Liver (tissue), 8 donors: ENCODE measurements at regions not wholly inside any gene's neighbourhood (a gene's known extent, or its start where the extent isn't known, plus 50 kb on each side); places are given as distances from the start of the nearest gene placed in this dataset.

Source experiments
- DNase-seq: peaks from one replicate; pipeline ENCODE4 v3.0.0-alpha.2; 2017; ENCODE audit warnings: low spot score
- H3K27ac ChIP-seq, 2 donors: one replicate each; pipeline ENCODE4 v1.7.0; 2013; ENCODE audit warnings: inconsistent platforms in 2 of 2, low read length in 2 of 2, control low read depth in 1 of 2, low read depth in 1 of 2, mild to moderate bottlenecking in 1 of 2
- H3K27me3 ChIP-seq, 4 donors: one replicate each; pipeline versions ENCODE4 v1.6.1 to v1.7.0; 2013; ENCODE audit warnings: low read length in 3 of 4, inconsistent platforms in 1 of 4, mild to moderate bottlenecking in 1 of 4, moderate library complexity in 1 of 4; ENCODE audit not compliant: control insufficient read depth in 4 of 4, insufficient read depth in 4 of 4
- H3K36me3 ChIP-seq, 4 donors: one replicate each; pipeline versions ENCODE4 v1.6.1 to v1.7.0; 2013; ENCODE audit warnings: low read length in 3 of 4, mild to moderate bottlenecking in 3 of 4, low read depth in 1 of 4, moderate library complexity in 1 of 4; ENCODE audit not compliant: control insufficient read depth in 4 of 4, insufficient read depth in 3 of 4
- H3K4me1 ChIP-seq, 4 donors: one replicate each; pipeline versions ENCODE4 v1.6.1 to v1.7.0; 2013; ENCODE audit warnings: low read length in 3 of 4, mild to moderate bottlenecking in 3 of 4, moderate library complexity in 1 of 4; ENCODE audit not compliant: control insufficient read depth in 4 of 4, insufficient read depth in 4 of 4
- H3K4me3 ChIP-seq, 3 donors: one replicate each; pipeline versions ENCODE4 v1.6.1 to v1.7.0; 2013; ENCODE audit warnings: low read length in 3 of 3, control low read depth in 1 of 3, low read depth in 1 of 3, mild to moderate bottlenecking in 1 of 3
- H3K9ac ChIP-seq, 2 donors: one replicate each; pipeline ENCODE4 v1.7.0; 2013; ENCODE audit warnings: low read length in 2 of 2, mild to moderate bottlenecking in 2 of 2, moderate library complexity in 2 of 2, control low read depth in 1 of 2, low read depth in 1 of 2
- H3K9me3 ChIP-seq, 4 donors: one replicate each; pipeline versions ENCODE4 v1.6.1 to v1.7.0; 2013; ENCODE audit warnings: low read length in 3 of 4; ENCODE audit not compliant: control insufficient read depth in 4 of 4
- EGR1 ChIP-seq, 2 donors: IDR thresholded peaks; 2 replicates each; pipeline ENCODE4 v1.6.1; 2016 to 2018; ENCODE audit warnings: antibody characterized with exemption in 2 of 2, low read depth in 2 of 2
- FOXA1 ChIP-seq: IDR thresholded peaks from 2 replicates; pipeline ENCODE4 v1.6.1; 2016; ENCODE audit warnings: antibody characterized with exemption
- FOXA2 ChIP-seq: IDR thresholded peaks from 2 replicates; pipeline ENCODE4 v1.6.1; 2016; ENCODE audit warnings: antibody characterized with exemption
- GABPA ChIP-seq, 2 donors: IDR thresholded peaks in 1 of 2; conservative IDR thresholded peaks in 1 of 2; 2 replicates each; pipeline ENCODE4 v1.6.1; 2016; ENCODE audit warnings: antibody characterized with exemption in 2 of 2, mild to moderate bottlenecking in 1 of 2, moderate library complexity in 1 of 2
- HNF4A ChIP-seq, 2 donors: conservative IDR thresholded peaks; 2 replicates each; pipeline ENCODE4 v1.6.1; 2016; ENCODE audit warnings: antibody characterized with exemption in 2 of 2, mild to moderate bottlenecking in 2 of 2
- HNF4G ChIP-seq: IDR thresholded peaks from 2 replicates; pipeline ENCODE4 v1.6.1; 2016; ENCODE audit warnings: antibody characterized with exemption
- JUND ChIP-seq, 2 donors: IDR thresholded peaks; 2 replicates each; pipeline ENCODE4 v1.6.1; 2016; ENCODE audit warnings: antibody characterized with exemption in 2 of 2
- NR2F2 ChIP-seq: IDR thresholded peaks from 2 replicates; pipeline ENCODE4 v1.6.1; 2016; ENCODE audit warnings: antibody characterized with exemption
- RAD21 ChIP-seq, 2 donors: IDR thresholded peaks; 2 replicates each; pipeline ENCODE4 v1.6.1; 2016; ENCODE audit warnings: antibody characterized with exemption in 2 of 2, mild to moderate bottlenecking in 2 of 2
- RXRA ChIP-seq, 2 donors: IDR thresholded peaks; 2 replicates each; pipeline ENCODE4 v1.6.1; 2017 to 2018; ENCODE audit warnings: antibody characterized with exemption in 2 of 2, mild to moderate bottlenecking in 1 of 2
- SP1 ChIP-seq: IDR thresholded peaks from 2 replicates; pipeline ENCODE4 v1.6.1; 2018; ENCODE audit warnings: antibody characterized with exemption, mild to moderate bottlenecking
- YY1 ChIP-seq: IDR thresholded peaks from 2 replicates; pipeline ENCODE4 v1.6.1; 2016; ENCODE audit warnings: antibody characterized with exemption, mild to moderate bottlenecking
- WGBS: extraction: QIAGEN DNeasy Blood & Tissue Kit; methylation state at CpG from one replicate; pipeline ENCODE4 v1.1.7; 2013; 5-methylcytosine and 5-hydroxymethylcytosine counted together
- TF ChIP-seq, protein P1 (sequence below): IDR thresholded peaks from 2 replicates; pipeline ENCODE4 v1.6.1; 2016; ENCODE audit warnings: antibody characterized with exemption
- TF ChIP-seq, protein P2 (sequence below): IDR thresholded peaks from 2 replicates; pipeline ENCODE4 v1.6.1; 2016; ENCODE audit warnings: antibody characterized with exemption, mild to moderate bottlenecking
- TF ChIP-seq, protein P3 (sequence below): IDR thresholded peaks from 2 replicates; pipeline ENCODE4 v1.6.1; 2016; ENCODE audit warnings: antibody characterized with exemption
- TF ChIP-seq, protein P4 (sequence below): fragments of 150-350 bp; IDR thresholded peaks from 2 replicates; pipeline ENCODE4 v1.5.1; 2017; ENCODE audit warnings: improper control_type of control experiment, low read depth, low read length; ENCODE audit not compliant: missing input control
- donor health status: healthy.
- donor health status: healthy.
- donor health status: healthy.
- donor health status: healthy.
- donor health status: healthy.

DNA sequence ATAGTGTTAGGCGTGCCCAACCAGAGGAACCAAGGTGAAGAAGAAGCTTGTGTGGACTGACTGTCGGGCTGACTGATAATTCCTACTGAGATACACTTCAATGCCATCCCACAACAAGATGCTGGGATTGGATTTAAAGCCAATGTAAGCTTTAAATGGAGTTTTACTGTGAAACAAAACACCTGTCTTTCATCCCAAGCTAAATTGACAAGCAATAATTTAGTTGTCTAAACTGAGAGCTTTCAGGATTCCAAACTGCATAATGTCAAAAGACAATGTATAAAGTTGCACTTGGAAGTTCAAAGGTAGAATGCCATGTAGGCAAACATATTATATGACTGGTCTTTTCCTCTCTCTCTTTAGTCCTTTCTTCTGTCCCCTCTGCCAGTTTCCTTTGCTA lies 1025.3 kb upstream of the FANCL start (continued):
- TF ChIP-seq, protein P1, sequence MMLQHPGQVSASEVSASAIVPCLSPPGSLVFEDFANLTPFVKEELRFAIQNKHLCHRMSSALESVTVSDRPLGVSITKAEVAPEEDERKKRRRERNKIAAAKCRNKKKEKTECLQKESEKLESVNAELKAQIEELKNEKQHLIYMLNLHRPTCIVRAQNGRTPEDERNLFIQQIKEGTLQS, result no peak
- TF ChIP-seq FOXA1 (no peak), FOXA2 (no peak)

DNA sequence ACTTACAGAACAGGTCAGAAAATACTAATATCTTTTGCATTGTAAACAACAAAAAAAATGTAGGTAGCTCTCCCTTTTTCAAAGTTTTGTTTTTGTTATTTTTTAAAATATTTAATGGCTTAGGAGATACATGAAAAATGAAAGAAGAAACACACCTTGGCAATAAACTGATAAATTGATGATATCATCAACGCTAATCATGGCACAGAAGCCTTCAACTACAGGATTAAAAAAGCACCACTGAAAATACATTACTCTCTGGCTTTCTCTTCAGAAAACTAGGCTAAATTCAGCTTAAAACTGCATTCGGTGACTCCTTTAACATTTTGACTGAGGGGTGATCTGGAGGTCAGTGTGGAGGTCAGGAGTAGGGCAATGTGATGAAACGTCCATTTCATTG lies 1018.8 kb upstream of the FANCL start:
- Histone ChIP-seq H3K4me1 (no peaks in the 10 kb centered on the region), H3K36me3 (no peaks in the 10 kb centered on the region), H3K27me3 (no peaks in the 10 kb centered on the region), H3K9ac (no peak overlapping the region), H3K27ac (no peak overlapping the region), H3K9me3 (no peaks in the 10 kb centered on the region), H3K4me3 (no peak overlapping the region)
- 65% methylated on average over 3 of the region's 3 CpGs for WGBS
- DNase-seq, result no peak
- TF ChIP-seq, protein P2, sequence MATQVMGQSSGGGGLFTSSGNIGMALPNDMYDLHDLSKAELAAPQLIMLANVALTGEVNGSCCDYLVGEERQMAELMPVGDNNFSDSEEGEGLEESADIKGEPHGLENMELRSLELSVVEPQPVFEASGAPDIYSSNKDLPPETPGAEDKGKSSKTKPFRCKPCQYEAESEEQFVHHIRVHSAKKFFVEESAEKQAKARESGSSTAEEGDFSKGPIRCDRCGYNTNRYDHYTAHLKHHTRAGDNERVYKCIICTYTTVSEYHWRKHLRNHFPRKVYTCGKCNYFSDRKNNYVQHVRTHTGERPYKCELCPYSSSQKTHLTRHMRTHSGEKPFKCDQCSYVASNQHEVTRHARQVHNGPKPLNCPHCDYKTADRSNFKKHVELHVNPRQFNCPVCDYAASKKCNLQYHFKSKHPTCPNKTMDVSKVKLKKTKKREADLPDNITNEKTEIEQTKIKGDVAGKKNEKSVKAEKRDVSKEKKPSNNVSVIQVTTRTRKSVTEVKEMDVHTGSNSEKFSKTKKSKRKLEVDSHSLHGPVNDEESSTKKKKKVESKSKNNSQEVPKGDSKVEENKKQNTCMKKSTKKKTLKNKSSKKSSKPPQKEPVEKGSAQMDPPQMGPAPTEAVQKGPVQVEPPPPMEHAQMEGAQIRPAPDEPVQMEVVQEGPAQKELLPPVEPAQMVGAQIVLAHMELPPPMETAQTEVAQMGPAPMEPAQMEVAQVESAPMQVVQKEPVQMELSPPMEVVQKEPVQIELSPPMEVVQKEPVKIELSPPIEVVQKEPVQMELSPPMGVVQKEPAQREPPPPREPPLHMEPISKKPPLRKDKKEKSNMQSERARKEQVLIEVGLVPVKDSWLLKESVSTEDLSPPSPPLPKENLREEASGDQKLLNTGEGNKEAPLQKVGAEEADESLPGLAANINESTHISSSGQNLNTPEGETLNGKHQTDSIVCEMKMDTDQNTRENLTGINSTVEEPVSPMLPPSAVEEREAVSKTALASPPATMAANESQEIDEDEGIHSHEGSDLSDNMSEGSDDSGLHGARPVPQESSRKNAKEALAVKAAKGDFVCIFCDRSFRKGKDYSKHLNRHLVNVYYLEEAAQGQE, result no peak
- TF ChIP-seq, protein P3, sequence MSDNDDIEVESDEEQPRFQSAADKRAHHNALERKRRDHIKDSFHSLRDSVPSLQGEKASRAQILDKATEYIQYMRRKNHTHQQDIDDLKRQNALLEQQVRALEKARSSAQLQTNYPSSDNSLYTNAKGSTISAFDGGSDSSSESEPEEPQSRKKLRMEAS, result no peak
- TF ChIP-seq EGR1 (IDR thresholded peaks at IDR 0.05; ENCODE audit: low read depth in 2 of 2) (no peak), NR2F2 (no peak), RXRA (IDR thresholded peaks at IDR 0.05) (no peak), HNF4A (conservative IDR thresholded peaks at IDR 0.05) (no peak), FOXA2 (no peak), SP1 (no peak), YY1 (no peak), JUND (IDR thresholded peaks at IDR 0.05) (no peak), RAD21 (IDR thresholded peaks at IDR 0.05) (no peak)
- TF ChIP-seq, protein P4, sequence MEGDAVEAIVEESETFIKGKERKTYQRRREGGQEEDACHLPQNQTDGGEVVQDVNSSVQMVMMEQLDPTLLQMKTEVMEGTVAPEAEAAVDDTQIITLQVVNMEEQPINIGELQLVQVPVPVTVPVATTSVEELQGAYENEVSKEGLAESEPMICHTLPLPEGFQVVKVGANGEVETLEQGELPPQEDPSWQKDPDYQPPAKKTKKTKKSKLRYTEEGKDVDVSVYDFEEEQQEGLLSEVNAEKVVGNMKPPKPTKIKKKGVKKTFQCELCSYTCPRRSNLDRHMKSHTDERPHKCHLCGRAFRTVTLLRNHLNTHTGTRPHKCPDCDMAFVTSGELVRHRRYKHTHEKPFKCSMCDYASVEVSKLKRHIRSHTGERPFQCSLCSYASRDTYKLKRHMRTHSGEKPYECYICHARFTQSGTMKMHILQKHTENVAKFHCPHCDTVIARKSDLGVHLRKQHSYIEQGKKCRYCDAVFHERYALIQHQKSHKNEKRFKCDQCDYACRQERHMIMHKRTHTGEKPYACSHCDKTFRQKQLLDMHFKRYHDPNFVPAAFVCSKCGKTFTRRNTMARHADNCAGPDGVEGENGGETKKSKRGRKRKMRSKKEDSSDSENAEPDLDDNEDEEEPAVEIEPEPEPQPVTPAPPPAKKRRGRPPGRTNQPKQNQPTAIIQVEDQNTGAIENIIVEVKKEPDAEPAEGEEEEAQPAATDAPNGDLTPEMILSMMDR, result no peak
- TF ChIP-seq, protein P1, result no peak

DNA sequence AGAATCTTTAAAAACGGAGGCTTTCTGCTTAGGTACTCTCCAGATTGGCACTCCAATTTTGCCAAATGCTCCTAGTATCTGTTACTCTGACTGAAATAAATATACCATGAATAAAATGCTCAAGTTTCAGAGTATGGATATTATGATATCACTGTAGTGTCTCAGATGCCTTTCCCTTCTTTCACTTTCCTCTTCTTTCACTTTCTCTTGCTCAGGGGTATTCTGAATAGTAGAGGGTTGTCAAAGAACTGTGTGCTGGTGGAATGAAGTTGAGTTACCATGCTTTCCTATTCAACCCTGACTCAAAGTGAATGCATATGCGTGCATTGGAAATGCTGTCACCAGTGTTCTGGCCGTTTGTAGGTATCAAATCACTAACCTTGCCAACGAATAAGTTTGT lies 1015.2 kb upstream of the FANCL start:
- DNase-seq, result no peak
- no peaks in the 10 kb centered on the region for H3K36me3 ChIP-seq
- no peak overlapping the region for H3K4me3 ChIP-seq
- H3K4me1 ChIP-seq, result no peaks in the 10 kb centered on the region
- H3K9me3 ChIP-seq, result no peaks in the 10 kb centered on the region
- no peak overlapping the region for H3K27ac ChIP-seq
- WGBS, result 82% methylated on average over 4 of the region's 4 CpGs
- no peaks in the 10 kb centered on the region for H3K27me3 ChIP-seq
- no peak overlapping the region for H3K9ac ChIP-seq
- TF ChIP-seq, protein P3, result no peak
- TF ChIP-seq FOXA1 (no peak), RXRA (IDR thresholded peaks at IDR 0.05) (no peak), HNF4G (no peak), JUND (IDR thresholded peaks at IDR 0.05) (no peak), HNF4A (conservative IDR thresholded peaks at IDR 0.05) (no peak), EGR1 (IDR thresholded peaks at IDR 0.05; ENCODE audit: low read depth in 2 of 2) (no peak), GABPA (IDR thresholded peaks at IDR 0.05 in 1 of 2, conservative IDR thresholded peaks at IDR 0.05 in 1 of 2) (no peak), RAD21 (IDR thresholded peaks at IDR 0.05) (no peak)
- TF ChIP-seq, protein P1, result no peak
- TF ChIP-seq, protein P2, result no peak
- TF ChIP-seq, protein P4, result no peak
